ENCODE measurements at regions not wholly inside any gene's neighbourhood (a gene's known extent, or its start where the extent isn't known, plus 50 kb on each side); places are given as distances from the start of the nearest gene placed in this dataset.
A peak's percentile ranks its signal among the peaks of the same experiment; 100 is the strongest.

DNA sequence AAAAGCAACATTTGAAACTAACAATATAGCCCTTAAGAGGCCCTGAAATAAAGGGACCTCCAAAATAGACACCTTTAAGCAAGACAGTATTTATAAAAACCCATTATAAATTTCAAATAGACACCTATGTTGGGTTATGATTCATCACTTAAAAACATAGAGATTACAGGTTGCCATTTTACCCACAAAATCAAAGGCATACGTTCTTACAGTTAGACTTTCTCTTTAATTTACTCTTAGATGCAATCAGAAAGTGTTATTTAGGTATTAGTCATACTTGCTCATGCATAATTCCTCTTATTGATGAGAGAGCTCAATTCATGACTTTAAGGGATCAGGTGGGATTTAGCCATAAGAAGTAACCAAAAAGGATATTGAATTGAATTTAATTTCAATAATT lies 51.5 kb upstream of the TMEM200A start:
- DNase-seq = no peak

DNA sequence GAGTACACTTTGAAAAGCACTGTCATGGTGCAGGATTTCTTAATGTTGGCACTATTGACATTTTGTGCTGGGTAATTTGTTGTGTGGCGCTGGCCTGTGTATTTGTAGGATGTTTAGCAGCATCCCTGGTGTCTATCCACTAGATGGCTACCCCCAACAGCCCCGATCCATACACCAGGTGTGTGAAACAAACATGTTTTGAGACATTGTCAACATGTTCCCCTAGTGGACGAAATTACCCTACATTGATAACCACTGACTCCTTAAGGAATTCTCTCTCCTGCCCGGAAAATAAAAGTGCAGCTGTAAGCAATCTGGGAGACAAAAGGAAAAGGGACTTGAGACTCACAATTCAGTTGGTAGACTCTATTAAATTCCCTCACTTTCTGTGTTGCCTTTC lies 52.6 kb upstream of the TMEM200A start:
- no peak for DNase-seq

DNA sequence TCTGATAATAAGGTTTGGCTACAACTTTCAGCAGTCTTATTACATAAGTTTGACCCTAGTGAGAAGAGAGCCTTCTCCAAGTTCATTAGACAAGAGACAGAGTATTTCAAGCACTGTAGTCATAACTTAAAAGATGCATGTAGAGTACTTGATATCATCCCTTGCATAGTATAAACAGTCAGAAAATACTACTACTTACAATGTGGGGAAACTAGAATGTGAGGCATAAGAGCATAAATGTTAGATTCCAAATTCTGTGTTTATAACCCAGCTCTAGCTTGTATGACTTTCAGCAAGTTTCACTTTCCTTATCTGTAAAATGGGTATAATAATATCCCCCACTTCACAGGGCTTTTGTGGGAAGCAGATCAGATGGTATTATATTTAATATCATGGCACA lies 56.8 kb upstream of the TMEM200A start:
- no peak for DNase-seq

DNA sequence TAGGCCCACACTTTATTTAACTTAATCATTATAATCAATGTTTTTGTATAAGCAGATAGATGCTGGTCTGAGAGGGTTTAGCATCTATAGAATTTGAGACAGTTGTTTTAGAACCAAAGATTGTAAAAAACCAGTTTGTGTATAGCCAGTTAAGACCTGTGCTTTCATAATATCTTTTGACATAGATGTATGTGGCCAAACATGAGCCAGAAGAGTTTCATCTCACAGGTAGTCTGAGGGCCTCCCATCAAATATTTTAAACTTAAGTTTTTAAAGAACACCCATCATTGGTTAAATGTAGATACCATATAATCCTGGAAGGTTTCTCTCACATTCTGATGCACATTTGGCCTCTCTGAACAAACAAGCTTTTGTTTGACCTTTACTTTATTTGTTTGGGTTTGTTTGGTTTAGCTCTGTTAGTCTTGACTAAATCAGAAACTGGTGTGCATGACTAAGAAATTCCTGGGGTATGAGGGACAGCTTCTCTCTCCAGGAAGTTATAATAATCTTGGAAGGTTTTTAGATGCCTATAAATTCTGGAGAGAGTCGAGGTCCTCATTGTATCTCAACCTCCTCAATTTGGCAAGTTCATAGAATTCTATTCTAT lies 58.0 kb upstream of the TMEM200A start:
- no peak for DNase-seq

DNA sequence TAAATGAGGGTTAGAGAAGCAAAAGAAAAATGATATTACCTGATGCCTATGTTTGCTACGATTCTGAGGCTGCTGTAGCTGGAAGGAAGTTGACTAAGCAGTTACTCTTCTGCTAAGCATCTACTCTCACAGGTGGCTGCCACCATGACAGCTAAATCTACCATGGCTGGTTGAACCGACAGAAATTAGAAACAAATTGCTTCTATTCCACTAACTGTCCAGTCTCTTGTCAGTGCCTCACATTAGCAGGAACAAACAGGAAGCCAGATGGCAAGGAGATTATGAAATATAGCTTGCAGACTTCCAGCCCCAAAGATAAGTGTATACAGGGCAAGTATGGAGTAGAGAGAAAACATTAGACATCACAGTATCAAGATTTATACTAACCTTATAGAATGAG lies 59.4 kb upstream of the TMEM200A start:
- no peak for DNase-seq

DNA sequence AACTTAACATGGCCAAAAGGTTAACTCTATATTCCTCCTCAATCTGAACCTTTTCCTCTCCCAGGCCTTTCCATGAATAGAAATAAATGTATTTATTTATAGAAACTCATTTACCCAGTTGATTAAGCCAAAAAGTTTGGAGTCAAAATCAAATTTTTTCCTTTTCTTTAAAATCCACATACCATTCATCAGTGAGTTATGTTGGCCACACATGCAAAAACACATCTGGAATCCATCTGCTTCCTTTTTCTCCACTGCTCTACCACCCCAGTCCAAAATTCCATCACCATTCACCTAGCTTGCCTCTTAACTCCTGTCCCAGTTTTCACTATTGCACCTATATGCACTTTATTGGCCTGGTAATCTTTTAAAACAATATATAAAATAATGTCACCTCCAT lies 62.4 kb upstream of the TMEM200A start:
- DNase-seq = no peak

DNA sequence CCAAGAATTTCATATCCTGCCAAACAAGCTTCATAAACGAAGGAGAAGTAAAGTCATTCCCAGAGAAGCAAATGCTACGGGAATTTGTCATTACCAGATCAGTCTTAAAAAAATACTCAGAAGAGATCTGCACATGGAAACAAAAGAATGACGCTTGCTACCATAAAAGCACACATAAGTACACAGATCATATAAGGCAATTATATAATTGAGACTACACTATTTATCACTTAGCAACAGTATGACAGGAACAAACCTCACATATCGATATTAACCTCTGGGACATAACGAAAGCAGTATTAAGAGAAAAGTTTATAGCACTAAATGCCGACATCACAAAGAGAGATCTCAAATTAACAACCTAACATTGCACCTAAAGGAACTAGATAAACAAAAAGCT lies 67.6 kb upstream of the TMEM200A start:
- no peak for DNase-seq

DNA sequence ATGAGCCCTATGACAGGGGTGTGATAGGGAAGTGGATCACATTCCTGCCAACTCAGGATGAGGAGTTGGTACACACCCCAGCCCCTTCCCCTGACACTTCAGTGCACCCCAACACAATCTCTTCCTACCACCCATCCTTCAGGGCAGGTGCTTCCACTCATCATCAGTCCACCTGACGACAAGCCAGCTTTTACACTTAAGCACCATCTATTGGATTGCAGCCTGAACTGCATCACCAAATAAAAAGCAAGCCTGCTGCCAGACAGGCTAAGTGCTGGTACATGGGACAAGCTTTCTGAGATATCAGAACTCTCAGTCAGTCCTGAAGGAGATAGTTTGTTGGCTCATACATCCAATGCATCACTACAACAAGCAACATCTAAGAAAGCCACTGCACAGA lies 69.0 kb upstream of the TMEM200A start:
- DNase-seq = no peak

DNA sequence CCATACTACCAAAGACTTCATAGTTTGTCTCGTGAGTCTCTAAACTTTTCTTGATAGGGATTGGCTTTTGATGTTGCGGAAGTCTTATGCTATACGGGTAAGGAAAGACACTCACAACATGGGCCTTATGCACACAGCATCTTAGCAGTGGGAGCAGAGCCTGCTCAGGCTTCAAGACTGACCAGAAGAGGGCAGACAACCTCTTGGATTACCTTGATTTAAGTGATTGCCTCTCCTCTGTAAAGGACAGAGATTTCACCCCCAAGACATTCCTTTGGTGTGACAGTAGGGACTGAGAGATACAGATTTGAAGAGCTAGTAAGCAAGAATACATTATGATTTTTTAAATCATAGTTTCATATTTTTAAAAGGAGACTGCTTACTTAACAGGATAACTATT lies 71.0 kb upstream of the SAMD3 start:
- DNase-seq = peak in 5 of 6 experiments; percentile 1 to 47 (median 12)

DNA sequence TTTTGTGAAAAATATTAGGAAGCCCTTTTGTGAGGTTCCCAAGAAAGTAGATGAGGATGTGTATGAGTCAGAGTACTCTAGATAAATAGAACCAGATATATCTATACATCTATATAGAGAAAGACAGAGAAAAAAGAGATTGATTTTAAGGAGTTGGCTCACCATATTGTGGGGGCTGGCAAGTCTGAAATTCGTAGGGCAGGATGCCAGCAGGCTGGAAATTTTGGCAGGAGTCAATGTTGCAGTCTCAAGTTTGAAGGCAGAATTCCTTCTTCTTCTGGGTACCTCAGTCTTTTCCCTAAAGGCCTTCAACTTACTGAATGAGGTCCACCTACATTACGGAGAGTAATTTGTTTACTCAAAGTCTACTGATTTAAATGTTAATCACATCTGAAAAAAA lies 65.3 kb upstream of the SAMD3 start:
- DNase-seq = no peak

DNA sequence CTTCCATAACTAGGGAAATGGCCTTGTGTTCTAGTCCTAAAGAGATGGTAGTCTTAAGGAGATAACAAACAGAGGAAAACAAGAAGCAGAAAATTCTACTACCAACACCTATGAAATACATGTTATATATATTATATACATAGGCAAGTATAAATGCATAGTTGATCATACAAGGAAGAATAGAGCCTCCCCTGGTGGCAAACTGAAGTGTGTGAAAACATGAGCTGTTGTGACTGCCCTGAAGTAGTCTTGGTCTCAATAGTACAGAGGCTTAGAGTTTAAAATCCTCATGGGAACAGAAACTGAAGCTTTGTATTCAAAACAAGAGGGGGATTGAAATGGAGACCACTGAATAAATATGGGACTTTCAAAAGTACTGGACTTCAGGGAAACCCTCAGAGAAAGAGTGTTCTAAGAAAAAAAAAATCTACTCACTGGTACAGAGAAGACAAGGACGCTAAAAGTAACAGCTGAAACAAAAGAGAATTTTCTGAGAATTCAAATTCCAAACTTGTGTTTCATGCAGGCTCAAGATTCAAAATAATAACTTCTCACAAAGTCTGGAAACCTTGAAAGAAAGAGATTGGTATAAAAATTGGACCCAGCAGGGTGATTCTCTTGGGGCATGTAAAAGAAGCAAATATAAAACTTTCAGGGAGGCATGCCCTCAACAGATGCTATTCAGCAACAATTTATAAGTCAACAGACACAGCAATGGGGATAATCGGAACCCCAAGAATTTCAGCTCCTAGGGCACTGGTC lies 59.7 kb upstream of the SAMD3 start:
- peak in 3 of 6 experiments; percentile 32 to 44 (median 38) for DNase-seq

DNA sequence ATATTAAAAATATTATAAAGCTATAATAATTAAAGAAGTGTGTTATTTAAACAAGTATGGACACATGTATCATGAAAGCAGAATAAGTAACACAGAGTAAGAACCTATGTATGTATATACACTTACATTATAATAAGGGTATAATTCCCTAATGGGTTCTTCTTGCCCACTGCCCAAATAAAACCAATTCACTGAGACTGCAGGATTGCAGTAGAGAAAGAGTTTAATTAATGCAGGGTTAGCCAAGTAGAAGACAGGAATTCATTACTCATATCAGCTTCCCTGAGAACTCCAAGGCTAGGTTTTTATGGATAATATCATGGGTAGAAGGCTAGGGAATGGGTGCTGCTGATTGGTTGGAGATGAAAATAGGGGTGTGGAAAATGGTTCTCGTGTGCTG lies 53.8 kb upstream of the SAMD3 start:
- no peak for DNase-seq

DNA sequence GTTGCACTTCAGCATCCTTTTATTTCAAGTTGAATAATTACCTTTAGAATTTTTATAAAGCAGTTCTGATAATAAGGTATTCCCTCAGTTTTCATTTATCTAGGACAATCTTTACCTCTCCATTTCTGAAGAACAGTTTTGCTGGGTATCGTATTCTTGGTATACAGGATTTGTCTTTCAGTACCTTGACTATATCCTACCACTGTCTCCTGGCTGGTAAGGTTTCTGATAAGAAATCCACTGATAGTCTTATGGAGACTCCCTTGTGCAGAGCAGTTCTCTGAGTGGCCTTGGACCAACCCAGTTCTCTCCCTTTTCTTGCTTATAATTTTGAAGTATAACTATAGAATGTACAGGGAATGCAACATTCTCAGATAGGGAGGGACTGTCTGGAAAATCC lies 51.3 kb upstream of the SAMD3 start:
- DNase-seq = no peak

All from stimulated activated naive CD4-positive, alpha-beta T cell (primary cell).